Stimulated activated CD8-positive, alpha-beta memory T cell treated with anti-CD3 and anti-CD28 coated beads, Interleukin-12 subunit alpha, Interleukin-12 subunit beta, amount 100 ng/mL, for 1 hour (primary cell): ENCODE measurements at regions not wholly inside any gene's neighbourhood (a gene's known extent, or its start where the extent isn't known, plus 50 kb on each side); places are given as distances from the start of the nearest gene placed in this dataset.

Experiments used
- DNase-seq: peaks from one replicate; pipeline ENCODE4 v3.0.0-alpha.2; 2020; ENCODE audit warnings: low read depth

GRCh38 chr14:97402279-97402678 is 605.1 kb downstream of the VRK1 start:
- no peak for DNase-seq

DNA sequence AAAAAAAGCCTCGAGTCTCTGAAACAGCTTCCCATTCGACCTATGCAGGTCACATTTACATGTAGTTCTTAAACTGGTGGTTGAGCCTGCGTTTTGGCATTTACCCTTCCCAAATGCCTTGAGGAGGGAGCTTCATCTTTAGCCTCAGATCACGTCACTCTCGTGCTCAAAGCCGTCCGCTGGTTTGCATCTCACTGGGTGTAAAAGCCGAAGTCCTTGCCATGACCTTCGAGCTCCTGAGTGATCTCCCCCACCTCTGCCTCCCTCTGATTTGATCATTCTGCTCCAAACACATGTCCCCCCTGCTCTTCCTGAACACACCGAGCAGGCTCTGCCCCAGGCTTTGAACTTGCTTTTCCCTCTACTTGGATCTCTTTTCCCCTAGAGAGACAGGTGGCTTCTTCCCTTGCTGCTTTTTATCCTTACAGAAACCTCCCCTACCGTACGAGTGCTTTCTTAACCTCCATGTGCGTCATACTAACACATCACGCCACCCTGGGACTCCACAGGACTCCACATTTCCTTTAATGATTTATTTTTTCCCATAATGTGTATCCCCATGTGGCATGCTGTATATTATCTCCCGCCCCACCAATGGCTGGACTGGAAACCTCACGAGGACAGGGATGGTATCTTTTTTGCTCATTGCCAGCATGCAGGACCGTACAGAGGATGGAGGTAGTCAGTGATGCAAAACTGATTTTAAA is 610.7 kb downstream of the VRK1 start:
- DNase-seq, result no peak

- DNase-seq, result no peak
These were observed 611.3 kb downstream of the VRK1 start for GRCh38 chr14:97408503-97408902.

GRCh38 chr14:97408937-97409815 is 612.0 kb downstream of the VRK1 start:
- DNase-seq, result no peak

DNA sequence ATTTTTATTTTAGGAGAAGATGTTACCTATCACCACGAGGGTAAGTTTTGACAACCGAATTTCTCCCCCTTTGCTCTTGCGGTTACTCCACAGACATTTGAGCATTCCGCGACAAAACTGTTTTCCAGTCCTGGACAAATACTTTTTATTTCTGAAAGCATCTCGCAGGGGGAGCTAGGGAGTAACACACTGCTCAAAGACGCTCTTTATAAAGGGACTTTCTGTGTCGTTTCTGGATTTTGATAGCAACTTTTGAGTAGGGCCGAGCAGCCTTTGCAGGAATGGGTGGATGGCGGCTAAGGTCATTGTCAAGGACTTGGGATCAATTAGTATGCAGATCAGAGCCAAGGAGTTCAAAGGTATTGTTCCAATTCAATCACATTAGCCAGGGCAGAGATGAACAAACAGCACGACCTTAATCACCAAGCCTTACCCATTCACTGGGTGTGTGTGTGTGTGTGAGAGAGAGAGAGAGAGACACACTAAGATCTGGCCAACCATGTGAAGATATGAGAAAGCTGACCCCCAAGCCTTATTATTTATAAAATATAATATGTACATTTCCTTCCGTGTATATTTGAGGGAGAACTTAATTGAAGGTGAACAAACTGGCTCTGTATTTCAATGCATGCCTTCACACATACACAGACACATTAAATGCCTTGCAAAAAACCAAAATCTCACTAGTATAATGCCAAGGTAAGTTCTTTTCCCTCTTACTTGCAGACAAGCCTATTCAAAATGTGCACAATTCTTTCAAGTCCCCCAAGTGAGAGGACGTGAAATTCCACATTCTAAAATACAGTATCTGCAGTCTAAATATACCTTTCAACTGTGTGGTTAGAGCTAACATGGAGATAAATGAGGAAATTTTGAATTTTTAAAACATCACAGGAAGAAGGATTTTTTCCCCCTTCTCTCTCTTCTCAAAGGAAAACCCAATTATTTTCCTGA is 613.8 kb downstream of the VRK1 start:
- no peak for DNase-seq

GRCh38 chr14:97411938-97412612 is 614.9 kb downstream of the VRK1 start:
- no peak for DNase-seq

GRCh38 chr14:97413022-97413539 is 615.9 kb downstream of the VRK1 start:
- DNase-seq, result no peak

DNA sequence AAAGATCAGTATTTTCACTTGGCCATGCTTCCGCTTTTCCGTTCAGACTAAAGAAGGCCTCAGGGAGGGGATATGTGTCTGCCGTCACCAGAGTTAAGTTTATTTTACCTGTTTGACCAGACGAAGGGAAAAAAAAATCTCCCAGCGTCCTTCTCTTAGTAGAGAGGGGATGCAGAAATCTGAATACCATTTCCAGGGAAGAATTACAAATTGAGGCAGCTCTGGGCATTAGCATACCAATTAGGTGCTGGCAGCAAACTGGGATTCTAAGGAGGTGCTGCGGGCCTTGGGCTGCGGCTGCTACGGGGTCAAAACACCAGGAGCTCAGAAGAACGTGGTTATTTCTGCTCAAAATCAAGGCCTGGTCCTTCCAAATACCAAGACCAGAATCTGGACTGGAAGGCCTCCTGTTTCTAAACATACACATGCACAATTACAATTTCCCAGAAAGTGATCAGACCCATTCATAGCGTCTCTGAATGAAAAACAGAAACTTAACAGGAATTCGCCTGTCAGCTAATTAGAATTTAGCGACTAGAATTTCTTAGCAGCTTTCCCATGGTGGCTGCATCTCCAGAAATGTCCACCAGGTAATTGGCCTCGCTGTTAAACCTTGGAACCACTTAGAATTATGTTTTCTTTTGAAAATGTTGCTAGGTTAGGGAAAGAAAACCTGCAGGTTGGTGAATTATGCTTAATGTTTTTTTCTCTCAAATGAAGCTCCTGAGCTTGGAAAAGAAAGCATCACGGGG is 617.0 kb downstream of the VRK1 start:
- no peak for DNase-seq

DNA sequence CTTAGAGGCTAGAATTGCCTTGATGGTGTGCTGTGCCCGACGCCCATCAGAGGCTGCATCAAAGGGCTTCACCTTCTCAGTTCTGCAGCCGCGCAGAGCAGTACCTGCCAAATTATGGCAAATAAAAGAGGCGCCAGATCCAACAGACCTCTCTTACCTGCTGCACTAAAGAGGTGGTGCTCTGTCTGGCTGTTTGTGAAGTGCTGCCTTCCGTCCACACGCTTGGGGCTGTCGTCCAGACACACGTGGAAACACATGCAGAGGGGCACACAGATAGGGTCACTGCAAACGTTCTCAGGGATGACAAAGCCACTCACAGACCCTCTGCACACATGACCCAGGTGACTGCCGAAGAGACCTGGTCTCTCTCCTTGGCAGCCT is 617.5 kb downstream of the VRK1 start:
- no peak for DNase-seq

DNA sequence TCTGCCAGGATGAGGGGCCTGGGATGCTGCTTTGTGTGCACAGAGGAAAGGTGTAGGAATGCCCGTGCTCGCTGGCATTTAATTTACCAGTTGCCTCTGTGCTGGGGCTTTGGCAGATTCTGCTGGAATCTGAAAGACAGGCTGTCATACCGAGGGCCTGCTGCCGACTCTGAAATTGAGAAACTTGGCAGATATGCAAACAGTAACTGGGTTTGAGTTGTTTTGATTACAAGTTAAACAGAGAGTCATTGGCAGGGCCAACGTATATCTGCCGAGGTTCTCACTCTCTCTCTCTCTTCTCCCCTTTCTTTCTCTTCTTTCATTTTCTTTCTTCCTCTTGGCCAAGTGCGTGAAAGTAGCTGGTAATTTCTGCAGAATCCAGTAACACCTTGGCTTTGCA is 618.7 kb downstream of the VRK1 start:
- no peak for DNase-seq

GRCh38 chr14:97416550-97416949 is 619.4 kb downstream of the VRK1 start:
- no peak for DNase-seq

- no peak for DNase-seq
These were observed 620.1 kb downstream of the VRK1 start for GRCh38 chr14:97417331-97417730.

GRCh38 chr14:97420211-97420610 is 623.0 kb downstream of the VRK1 start:
- no peak for DNase-seq

DNA sequence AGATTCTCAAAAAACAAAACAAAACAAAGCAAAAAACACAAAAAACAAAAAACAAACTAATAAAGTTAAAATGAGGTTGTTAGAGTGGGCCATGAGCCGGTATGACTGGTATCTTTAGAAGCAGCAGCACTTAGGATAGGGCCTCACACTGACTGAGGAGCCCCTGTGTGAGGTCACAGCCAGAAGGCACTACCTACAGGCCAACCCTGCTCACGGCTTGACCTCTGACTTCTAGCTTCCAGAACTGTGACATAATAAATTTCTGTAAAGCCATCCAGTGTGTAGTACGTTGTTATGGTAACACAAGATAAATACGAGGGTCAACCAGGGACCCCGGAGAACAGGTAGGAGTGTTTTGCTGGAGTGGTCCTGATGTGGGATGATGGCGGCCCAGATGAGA is 629.6 kb downstream of the VRK1 start:
- no peak for DNase-seq

DNA sequence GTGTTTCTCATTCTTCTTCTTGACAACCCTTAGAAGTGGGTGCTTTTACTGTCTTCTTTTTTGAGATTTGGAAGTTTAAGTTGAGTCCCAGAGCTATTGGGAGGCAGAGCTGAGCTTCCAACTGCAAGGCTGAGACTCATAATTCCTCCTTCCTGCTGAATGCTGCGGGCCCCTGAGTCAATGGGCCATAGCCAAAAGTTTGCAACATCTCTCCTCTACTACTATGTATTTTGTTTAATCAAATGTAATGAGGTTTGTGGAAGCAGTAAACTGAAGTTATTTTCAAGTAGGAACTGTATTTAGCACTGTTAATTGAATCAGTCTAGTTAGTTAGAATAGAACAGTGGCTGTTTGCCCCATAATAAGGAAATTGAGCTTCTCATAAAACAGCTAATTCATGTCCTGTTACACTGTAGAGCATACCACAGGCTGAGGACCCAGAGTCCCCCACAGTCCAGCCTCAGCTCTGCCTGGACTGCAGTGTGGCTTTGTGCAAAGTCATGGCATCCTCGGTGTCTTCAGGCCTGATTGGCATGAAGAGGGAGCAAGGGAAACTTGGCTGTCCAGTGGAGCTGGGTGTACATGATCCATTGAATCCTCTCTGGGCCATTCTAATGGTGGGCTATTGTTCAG is 631.7 kb downstream of the VRK1 start:
- DNase-seq, result no peak

DNA sequence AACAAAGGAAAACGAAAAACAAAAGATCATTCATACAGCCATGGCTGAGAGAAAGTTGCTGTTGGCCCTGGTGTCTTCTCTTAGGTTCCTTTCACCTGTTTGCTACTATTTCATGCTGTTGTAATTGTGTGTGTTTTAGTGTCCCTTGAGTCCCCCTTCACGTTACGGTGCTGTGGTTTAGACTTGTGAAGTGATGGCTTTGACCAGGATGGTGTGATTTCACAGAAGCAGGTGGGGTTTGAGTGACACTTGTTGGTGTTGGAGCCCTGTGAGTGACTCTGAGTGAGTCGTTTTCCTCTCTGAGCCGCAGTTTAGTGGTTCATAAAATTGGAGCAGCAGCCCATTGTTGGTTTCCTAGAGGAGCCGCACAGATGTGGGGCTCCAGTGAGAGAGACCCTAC is 635.4 kb downstream of the VRK1 start:
- no peak for DNase-seq

- no peak for DNase-seq
These were observed 644.7 kb downstream of the VRK1 start for GRCh38 chr14:97441740-97442362.

DNA sequence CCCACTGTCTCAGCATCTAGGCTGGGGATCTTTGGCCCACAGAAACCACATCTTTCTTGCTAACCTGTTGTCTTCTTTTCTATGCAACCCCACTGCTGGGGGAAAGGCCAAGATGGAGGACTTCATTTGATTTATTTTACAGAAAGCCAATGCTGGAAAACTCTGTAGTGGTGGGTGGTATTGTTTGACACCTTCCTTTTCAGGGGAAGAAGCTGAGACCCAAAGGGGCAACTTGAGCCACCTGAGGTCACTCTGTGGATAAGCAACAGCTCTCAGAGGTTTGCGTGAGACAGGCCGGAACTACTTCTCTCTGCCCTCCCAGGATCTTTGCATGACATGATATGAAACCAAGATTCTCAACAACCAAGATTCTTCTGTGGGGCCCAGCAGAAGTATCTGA is 645.2 kb downstream of the VRK1 start:
- no peak for DNase-seq

DNA sequence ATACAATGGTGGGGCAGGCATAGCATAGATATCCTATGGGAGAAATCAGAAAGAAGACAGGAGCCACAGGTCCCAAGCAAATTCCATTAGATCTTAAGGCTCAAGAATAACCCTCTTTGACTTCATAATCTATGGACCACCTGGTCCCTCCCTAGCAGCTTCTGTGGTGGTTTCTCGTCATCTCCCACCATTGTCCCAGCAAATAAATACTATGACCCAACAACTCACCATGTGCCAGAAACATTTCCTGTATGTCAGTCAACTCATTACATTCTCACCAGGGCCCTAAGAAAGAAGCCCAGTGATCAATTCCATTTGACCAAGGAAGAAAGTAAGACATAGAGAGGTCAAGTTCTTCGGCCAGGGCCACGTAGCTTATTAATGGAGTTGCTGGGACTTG is 646.2 kb downstream of the VRK1 start:
- no peak for DNase-seq

DNA sequence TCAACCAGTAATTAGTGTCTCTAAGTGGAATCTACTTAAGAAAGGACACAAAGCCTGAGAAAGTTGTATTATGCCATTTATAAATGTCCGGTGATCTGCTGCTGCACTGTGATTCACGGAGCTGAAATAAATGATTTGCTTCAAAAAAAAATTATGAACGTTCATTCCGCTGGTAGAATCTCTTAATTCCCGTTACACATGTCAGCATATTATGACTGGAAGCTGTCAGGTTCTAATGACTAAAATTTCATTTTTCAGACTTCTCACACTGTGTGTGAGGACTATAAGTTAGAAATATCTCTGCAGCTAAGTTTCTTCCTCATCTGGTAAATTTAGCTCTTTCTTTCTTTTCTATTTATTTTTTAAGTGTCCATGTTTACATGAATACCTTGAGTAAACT is 647.1 kb downstream of the VRK1 start:
- no peak for DNase-seq
